GM12891 (cell line): ENCODE measurements at regions not wholly inside any gene's neighbourhood (a gene's known extent, or its start where the extent isn't known, plus 50 kb on each side); places are given as distances from the start of the nearest gene placed in this dataset.
"Not testable (repeated sequence)": the region's sequence is repeated elsewhere in the genome, so short reads cannot be mapped to it uniquely, and the experiment has no call there.

Source experiments
- POLR2A ChIP-seq: IDR thresholded peaks from 2 replicates; pipeline ENCODE4 v1.6.1; 2011; ENCODE audit warnings: low read depth, low read length, control low read depth
- POLR2AphosphoS5 ChIP-seq: IDR thresholded peaks from 2 replicates; pipeline ENCODE4 v1.6.1; 2011; ENCODE audit warnings: low read depth, low read length, control low read depth
- SPI1 ChIP-seq: IDR thresholded peaks from 2 replicates; pipeline ENCODE4 v1.6.1; 2011; ENCODE audit warnings: low read depth, low read length, control low read depth
- TAF1 ChIP-seq: IDR thresholded peaks from 2 replicates; pipeline ENCODE4 v1.6.1; 2011; ENCODE audit warnings: low read depth, low read length, control low read depth

DNA sequence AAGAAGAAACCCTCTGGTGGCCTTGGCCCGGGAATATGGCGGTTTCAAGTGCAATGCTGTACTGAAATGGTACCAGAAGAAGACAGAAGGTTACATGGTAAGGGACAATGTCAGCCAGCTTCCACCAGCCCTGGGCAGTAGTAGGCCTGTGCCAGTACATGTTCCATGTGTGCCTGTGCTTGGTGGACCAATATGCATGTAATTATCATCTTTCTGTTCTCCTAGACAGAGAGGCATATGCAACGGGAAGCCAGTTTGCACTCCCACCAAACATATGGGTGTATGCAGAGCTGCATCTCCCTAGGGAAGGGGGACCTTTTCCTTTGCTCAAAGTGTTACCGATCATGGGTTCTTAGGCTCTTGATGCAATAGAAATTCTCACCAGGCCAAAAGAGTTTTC lies 80.9 kb upstream of the ADORA2B start:
- not testable (repeated sequence) for TF ChIP-seq POLR2A, POLR2AphosphoS5, TAF1, SPI1
